ENCODE measurements at regions not wholly inside any gene's neighbourhood (a gene's known extent, or its start where the extent isn't known, plus 50 kb on each side); places are given as distances from the start of the nearest gene placed in this dataset.

DNA sequence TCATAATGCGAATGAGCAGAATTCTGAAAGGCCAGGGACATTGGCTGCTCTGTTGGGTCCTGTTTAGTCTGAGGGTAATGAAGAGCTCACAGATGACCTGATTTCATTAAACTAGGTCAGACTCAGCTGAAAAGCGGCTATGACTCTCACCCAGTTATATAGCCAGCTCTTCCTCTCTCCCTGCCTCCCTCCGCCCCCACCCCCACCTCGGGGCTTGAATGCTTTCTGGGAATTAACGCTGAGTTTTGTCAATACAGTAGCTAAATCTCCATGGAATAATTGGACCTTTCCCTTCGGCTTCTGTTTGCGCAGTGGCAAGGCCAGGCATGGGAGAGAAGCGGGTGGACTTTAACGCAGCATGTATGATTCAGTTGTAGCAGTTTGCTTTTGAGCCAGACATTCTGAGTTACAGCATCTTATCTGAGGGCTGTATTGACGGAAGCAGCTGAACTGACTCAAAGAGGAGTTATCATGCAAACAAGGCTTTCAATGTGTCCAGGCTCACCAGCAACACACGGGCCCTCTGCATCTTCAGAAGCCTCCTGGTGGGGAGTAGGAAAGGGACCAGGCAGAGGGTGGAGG is 110.6 kb downstream of the MYCN start:
- TF ChIP-seq, protein P1, sequence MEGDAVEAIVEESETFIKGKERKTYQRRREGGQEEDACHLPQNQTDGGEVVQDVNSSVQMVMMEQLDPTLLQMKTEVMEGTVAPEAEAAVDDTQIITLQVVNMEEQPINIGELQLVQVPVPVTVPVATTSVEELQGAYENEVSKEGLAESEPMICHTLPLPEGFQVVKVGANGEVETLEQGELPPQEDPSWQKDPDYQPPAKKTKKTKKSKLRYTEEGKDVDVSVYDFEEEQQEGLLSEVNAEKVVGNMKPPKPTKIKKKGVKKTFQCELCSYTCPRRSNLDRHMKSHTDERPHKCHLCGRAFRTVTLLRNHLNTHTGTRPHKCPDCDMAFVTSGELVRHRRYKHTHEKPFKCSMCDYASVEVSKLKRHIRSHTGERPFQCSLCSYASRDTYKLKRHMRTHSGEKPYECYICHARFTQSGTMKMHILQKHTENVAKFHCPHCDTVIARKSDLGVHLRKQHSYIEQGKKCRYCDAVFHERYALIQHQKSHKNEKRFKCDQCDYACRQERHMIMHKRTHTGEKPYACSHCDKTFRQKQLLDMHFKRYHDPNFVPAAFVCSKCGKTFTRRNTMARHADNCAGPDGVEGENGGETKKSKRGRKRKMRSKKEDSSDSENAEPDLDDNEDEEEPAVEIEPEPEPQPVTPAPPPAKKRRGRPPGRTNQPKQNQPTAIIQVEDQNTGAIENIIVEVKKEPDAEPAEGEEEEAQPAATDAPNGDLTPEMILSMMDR (IDR thresholded peaks at IDR 0.05; ENCODE audit: low read depth, low read length), result no peak
- no peak overlapping the region for H3K4me3 ChIP-seq (ENCODE audit: low read depth, low read length)

DNA sequence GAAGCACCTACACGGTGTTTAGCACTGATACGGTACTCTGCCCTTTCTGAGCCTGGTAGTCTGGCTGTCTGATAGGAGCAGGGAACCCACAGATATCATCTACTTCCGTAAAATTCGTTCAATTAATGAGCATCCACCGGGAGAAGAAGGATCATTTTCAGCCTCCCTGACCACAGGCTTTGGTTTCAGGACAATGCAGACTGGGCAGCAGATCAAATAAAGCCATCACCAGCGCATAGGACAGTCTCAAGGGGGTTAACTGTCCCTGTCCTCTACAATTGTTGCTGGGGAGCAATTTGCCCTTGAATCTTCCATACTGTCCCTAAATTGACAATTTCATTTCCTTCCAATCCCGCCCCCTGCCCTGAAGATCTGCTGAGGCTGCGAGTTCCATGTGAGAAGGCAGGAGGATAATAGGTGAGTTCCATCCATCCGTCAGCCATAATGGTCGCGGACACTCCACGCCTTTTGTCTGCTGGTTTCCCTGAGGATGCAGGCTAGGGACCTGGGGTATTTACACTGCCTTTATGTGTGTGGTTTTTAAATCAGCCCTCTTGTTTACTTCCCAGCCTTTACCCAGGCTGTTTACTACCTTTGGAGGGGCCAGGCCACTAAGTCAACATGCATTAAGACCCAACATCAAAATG is 110.0 kb downstream of the MYCN start:
- H3K4me3 ChIP-seq (ENCODE audit: low read depth, low read length), result no peak overlapping the region
- TF ChIP-seq, protein P1 (IDR thresholded peaks at IDR 0.05; ENCODE audit: low read depth, low read length), result no peak

DNA sequence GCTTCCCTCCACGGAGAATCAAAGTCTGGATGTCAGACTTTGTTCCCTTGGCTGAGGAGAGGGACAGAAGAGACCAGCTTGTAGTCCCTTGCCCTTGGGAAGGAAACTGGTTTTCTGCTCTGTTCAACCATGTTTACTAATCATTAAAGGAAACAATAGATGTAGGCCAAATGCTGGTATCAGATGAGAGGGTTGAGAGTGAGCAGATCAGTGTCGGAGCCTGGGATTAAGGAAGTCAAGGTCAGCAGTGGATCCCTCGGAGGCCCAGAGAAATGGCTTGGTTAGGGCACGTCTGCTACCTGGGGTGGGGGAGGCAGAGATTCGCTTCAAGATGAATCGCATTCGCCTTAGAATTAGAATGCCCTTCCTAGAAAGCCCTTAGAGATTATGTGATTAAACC is 109.1 kb downstream of the MYCN start:
- TF ChIP-seq, protein P1 (IDR thresholded peaks at IDR 0.05; ENCODE audit: low read depth, low read length), result no peak

DNA sequence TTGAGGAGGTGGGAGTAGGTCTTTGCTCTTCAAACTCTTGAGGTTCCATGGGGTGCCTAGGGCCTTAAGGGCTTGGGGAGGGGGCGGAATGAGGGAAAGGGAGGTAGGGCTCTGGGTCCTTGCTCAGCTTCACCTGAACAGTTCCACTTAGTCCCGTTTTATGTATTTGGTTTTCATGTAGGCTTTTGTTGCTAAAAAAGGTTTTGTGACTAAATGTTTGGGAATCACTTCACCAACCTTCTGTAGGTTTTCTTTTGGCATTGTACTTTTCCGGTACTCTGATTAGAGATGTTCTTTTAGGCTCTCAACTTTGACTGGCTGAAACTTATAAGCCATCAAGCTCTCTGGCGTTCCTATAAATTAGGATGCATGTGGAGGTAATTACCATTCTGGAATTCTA is 108.1 kb downstream of the MYCN start:
- TF ChIP-seq, protein P1 (IDR thresholded peaks at IDR 0.05; ENCODE audit: low read depth, low read length), result no peak
- H3K4me3 ChIP-seq (ENCODE audit: low read depth, low read length), result no peak overlapping the region

More for the DNA sequence above, 109.1 kb downstream of the MYCN start:
- H3K4me3 ChIP-seq (ENCODE audit: low read depth, low read length), result no peak overlapping the region

DNA sequence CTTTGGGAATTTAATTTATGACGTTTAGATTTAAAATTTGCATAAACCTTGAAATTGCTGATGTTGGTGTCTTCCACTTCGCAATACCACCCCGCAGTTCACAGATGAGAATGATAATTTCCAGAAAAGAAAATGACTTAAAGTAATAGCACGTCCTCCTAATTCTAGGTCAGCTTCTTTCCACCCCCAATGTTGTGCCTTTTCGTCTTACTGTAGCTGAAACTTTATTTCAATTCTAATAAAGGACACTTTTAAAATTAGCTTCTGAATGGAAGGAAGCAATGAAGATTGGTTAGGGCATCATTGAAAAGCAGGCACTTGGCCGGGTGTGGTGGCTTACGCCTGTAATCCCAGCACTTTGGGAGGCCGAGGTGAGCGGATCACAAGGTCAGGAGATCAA is 107.4 kb downstream of the MYCN start:
- TF ChIP-seq, protein P1 (IDR thresholded peaks at IDR 0.05; ENCODE audit: low read depth, low read length), result no peak
- no peak overlapping the region for H3K4me3 ChIP-seq (ENCODE audit: low read depth, low read length)

DNA sequence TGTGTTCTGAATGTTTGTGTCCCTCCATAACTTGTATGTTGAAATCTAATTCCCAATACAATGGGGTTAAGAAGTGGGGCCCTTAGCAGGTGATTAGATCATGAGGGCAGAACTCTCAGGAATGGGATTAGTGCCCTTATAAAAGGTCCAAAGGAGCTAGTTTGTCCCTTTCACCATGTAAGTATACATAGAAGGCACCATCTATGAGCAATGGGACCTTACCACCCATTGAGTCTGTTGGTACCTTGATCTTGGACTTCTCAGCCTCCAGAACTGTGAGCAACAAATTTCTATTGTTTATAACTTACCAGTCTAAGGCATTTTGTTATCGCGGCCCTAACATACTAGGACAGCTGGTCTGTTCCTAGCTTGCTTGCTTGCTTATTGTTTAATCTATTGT is 106.3 kb downstream of the MYCN start:
- TF ChIP-seq, protein P1 (IDR thresholded peaks at IDR 0.05; ENCODE audit: low read depth, low read length), result no peak
- H3K4me3 ChIP-seq (ENCODE audit: low read depth, low read length), result no peak overlapping the region

DNA sequence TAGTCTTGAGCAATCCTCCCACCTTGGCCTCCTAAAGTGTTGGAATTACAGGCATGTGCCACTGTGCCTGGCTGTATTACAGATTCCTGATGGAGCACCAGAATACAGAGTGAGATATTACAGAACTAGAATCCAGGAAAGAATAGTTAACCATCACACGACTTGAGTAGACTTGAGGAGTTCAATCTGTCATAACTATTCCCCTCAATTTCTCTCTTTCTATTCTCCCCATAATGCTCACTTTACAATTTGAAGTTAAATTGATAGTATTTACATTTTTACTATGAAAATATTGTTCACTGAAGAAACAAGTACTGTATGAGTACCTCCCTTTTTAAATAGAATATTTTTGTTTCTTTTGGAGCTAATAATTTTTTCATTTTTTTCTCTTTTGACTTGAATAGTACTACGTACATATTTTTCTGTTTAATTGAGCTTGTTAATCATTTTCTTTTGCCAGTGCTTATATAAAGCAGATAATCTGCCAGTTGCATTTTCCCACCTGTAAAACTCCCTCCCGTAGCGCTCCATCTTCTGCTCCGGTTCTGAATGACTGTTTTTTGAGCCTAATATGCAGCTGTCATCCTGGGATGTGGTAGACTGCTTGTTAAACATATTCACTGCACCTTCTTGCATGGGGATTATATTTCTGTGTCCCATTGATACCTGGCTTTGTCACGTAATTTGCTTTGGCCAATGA is 105.5 kb downstream of the MYCN start:
- H3K4me3 ChIP-seq (ENCODE audit: low read depth, low read length), result no peak overlapping the region
- TF ChIP-seq, protein P1 (IDR thresholded peaks at IDR 0.05; ENCODE audit: low read depth, low read length), result no peak
